IMR-90 (cell line): ENCODE measurements at regions not wholly inside any gene's neighbourhood (a gene's known extent, or its start where the extent isn't known, plus 50 kb on each side); places are given as distances from the start of the nearest gene placed in this dataset.

Experiments used
- ATAC-seq: fragments of 200-7000 bp; cut with Tn5 transposase; 2 replicates; pipeline ENCODE4 v1.9.1; 2020; ENCODE audit warnings: low read depth, mild to moderate bottlenecking, moderate library complexity
- BruUV-seq: library from RNA; stranded (reverse); fragments of 400-500 nt; replicated peaks from 2 replicates; lab custom pipeline; 2021; lab: Mats Ljungman, UMichigan
- CTCF ChIA-PET: fragments of 300-600 bp; formaldehyde crosslinking; extraction: SDS; loops from one replicate; lab custom pipeline; 2021; ENCODE audit warnings: antibody characterized with exemption; lab: Yijun Ruan, JAX
- POLR2A ChIA-PET: fragments of 300-600 bp; sonication (Branson Sonifier 250); formaldehyde crosslinking; loops from one replicate; lab custom pipeline; 2022; ENCODE audit warnings: antibody characterized with exemption; ENCODE audit not compliant: unreplicated experiment; lab: Charles Lee
- DNase-seq: peaks from one replicate; pipeline ENCODE4 v3.0.0; 2013
- H2AFZ ChIP-seq: replicated peaks from 2 replicates; pipeline ENCODE3; 2013; ENCODE audit warnings: low read length, mild to moderate bottlenecking; ENCODE audit not compliant: poor library complexity
- H2AK5ac ChIP-seq: 2 replicates; pipeline ENCODE4 v1.6.1; 2013; ENCODE audit warnings: low read depth, low read length, inconsistent platforms
- H2AK9ac ChIP-seq: replicated peaks from 2 replicates; pipeline ENCODE3; 2013; ENCODE audit warnings: mild to moderate bottlenecking, low read depth, low read length, moderate library complexity; ENCODE audit not compliant: poor library complexity
- H2BK120ac ChIP-seq: 2 replicates; pipeline ENCODE4 v1.6.1; 2013; ENCODE audit warnings: low read depth, low read length, inconsistent platforms
- H2BK15ac ChIP-seq: 3 replicates; pipeline ENCODE4 v1.6.1; 2013; ENCODE audit warnings: low read depth, low read length, inconsistent platforms
- H2BK20ac ChIP-seq: 2 replicates; pipeline ENCODE4 v1.6.1; 2013; ENCODE audit warnings: low read depth, mild to moderate bottlenecking, inconsistent platforms, low read length, moderate library complexity
- H2BK5ac ChIP-seq: 2 replicates; pipeline ENCODE4 v1.6.1; 2013; ENCODE audit warnings: mild to moderate bottlenecking, low read depth, low read length, inconsistent platforms; ENCODE audit not compliant: poor library complexity, severe bottlenecking
- H3K14ac ChIP-seq: replicated peaks from 2 replicates; pipeline ENCODE4 v1.6.1; 2013; ENCODE audit warnings: low read depth, low read length, inconsistent platforms
- H3K18ac ChIP-seq: 2 replicates; pipeline ENCODE4 v1.6.1; 2013; ENCODE audit warnings: low read depth, low read length, control low read depth
- H3K23ac ChIP-seq: 2 replicates; pipeline ENCODE4 v1.6.1; 2013; ENCODE audit warnings: low read depth, low read length, inconsistent platforms
- H3K27ac ChIP-seq: 2 replicates; pipeline ENCODE4 v1.5.1; 2013; ENCODE audit warnings: mild to moderate bottlenecking, control low read depth, low read length; ENCODE audit not compliant: insufficient read depth
- H3K27me3 ChIP-seq: 2 replicates; pipeline ENCODE4 v1.6.1; 2013; ENCODE audit warnings: low read length; ENCODE audit not compliant: control insufficient read depth, insufficient read depth
- H3K36me3 ChIP-seq: 2 replicates; pipeline ENCODE4 v1.6.1; 2013; ENCODE audit warnings: low read length, mixed read lengths; ENCODE audit not compliant: control insufficient read depth, insufficient read depth
- H3K4ac ChIP-seq: 2 replicates; pipeline ENCODE4 v1.6.1; 2013; ENCODE audit warnings: low read depth, low read length, inconsistent platforms
- H3K4me1 ChIP-seq: 2 replicates; pipeline ENCODE4 v1.6.1; 2013; ENCODE audit warnings: low read length, mixed read lengths; ENCODE audit not compliant: control insufficient read depth, insufficient read depth
- H3K4me2 ChIP-seq: 2 replicates; pipeline ENCODE4 v1.6.1; 2013; ENCODE audit warnings: low read depth, mild to moderate bottlenecking, control low read depth, low read length, moderate library complexity
- H3K4me3 ChIP-seq: 2 replicates; pipeline ENCODE4 v1.5.1; 2013; ENCODE audit warnings: low read depth, mild to moderate bottlenecking, control low read depth, low read length, moderate library complexity; ENCODE audit not compliant: insufficient read depth
- H3K56ac ChIP-seq: 2 replicates; pipeline ENCODE4 v1.6.1; 2013; ENCODE audit warnings: low read length, inconsistent platforms; ENCODE audit not compliant: insufficient read depth; ENCODE audit errors: extremely low read depth
- H3K79me1 ChIP-seq, 2 experiments: 2 replicates each; pipeline ENCODE4 v1.6.1; 2013; ENCODE audit warnings: low read length in 2 of 2, inconsistent platforms in 1 of 2, low read depth in 1 of 2
- H3K9ac ChIP-seq: 2 replicates; pipeline ENCODE4 v1.6.1; 2013; ENCODE audit warnings: low read depth, low read length, control low read depth
- H3K9me1 ChIP-seq: 2 replicates; pipeline ENCODE4 v1.6.1; 2013; ENCODE audit warnings: low read length, inconsistent platforms; ENCODE audit not compliant: insufficient read depth
- H3K9me3 ChIP-seq: 2 replicates; pipeline ENCODE4 v1.6.1; 2013; ENCODE audit warnings: low read length; ENCODE audit not compliant: control insufficient read depth, insufficient read depth
- H4K20me1 ChIP-seq: 2 replicates; pipeline ENCODE4 v1.6.1; 2013; ENCODE audit warnings: low read length, inconsistent platforms; ENCODE audit not compliant: insufficient read depth
- H4K5ac ChIP-seq: 2 replicates; pipeline ENCODE4 v1.6.1; 2013; ENCODE audit warnings: mild to moderate bottlenecking, low read depth, low read length, control low read depth
- H4K8ac ChIP-seq, 2 experiments: 2 replicates each; pipeline ENCODE4 v1.6.1; 2013; ENCODE audit warnings: low read depth in 2 of 2, low read length in 2 of 2, control low read depth in 1 of 2, inconsistent platforms in 1 of 2
- H4K91ac ChIP-seq: 2 replicates; pipeline ENCODE4 v1.6.1; 2013; ENCODE audit warnings: low read depth, low read length, inconsistent platforms; ENCODE audit not compliant: insufficient read depth
- BHLHE40 ChIP-seq: fragments of 150-350 bp; IDR thresholded peaks from 2 replicates; pipeline ENCODE4 v1.6.1; 2016; ENCODE audit warnings: mild to moderate bottlenecking, low read depth, low read length
- CEBPB ChIP-seq: IDR thresholded peaks from 2 replicates; pipeline ENCODE4 v1.6.1; 2012; ENCODE audit warnings: low read depth, low read length, improper control_type of control experiment
- CHD1 ChIP-seq: IDR thresholded peaks from 2 replicates; pipeline ENCODE4 v1.6.1; 2012; ENCODE audit warnings: low read depth, low read length, improper control_type of control experiment
- CTCF ChIP-seq: conservative IDR thresholded peaks from 2 replicates; pipeline ENCODE4 v1.5.1; 2012; ENCODE audit warnings: mild to moderate bottlenecking, low read depth, low read length, improper control_type of control experiment
- ELK1 ChIP-seq: fragments of 150-350 bp; IDR thresholded peaks from 2 replicates; pipeline ENCODE4 v1.6.1; 2016; ENCODE audit warnings: low read depth, mild to moderate bottlenecking, low read length, moderate library complexity, borderline replicate concordance
- FOS ChIP-seq: fragments of 150-350 bp; IDR thresholded peaks from 2 replicates; pipeline ENCODE4 v1.6.1; 2016; ENCODE audit warnings: low read depth, low read length
- MAFK ChIP-seq: IDR thresholded peaks from 2 replicates; pipeline ENCODE4 v1.6.1; 2012; ENCODE audit warnings: low read depth, low read length, improper control_type of control experiment
- MAZ ChIP-seq: IDR thresholded peaks from 2 replicates; pipeline ENCODE4 v1.6.1; 2012; ENCODE audit warnings: low read depth, mild to moderate bottlenecking, low read length, improper control_type of control experiment, moderate library complexity, borderline replicate concordance
- MXI1 ChIP-seq: IDR thresholded peaks from 2 replicates; pipeline ENCODE4 v1.6.1; 2012; ENCODE audit warnings: low read depth, mild to moderate bottlenecking, low read length, moderate library complexity, borderline replicate concordance
- NFE2L2 ChIP-seq: fragments of 150-350 bp; IDR thresholded peaks from 2 replicates; pipeline ENCODE4 v1.6.1; 2016; ENCODE audit warnings: low read depth, mild to moderate bottlenecking, low read length
- POLR2A ChIP-seq: IDR thresholded peaks from 2 replicates; pipeline ENCODE4 v1.6.1; 2012; ENCODE audit warnings: mild to moderate bottlenecking, low read depth, low read length
- RCOR1 ChIP-seq: IDR thresholded peaks from 2 replicates; pipeline ENCODE4 v1.6.1; 2012; ENCODE audit warnings: mild to moderate bottlenecking, low read length, improper control_type of control experiment; ENCODE audit not compliant: insufficient replicate concordance
- RFX5 ChIP-seq: IDR thresholded peaks from 2 replicates; pipeline ENCODE4 v1.8.0; 2012; ENCODE audit warnings: low read depth, mild to moderate bottlenecking, low read length, moderate library complexity
- SMC3 ChIP-seq: fragments of 150-350 bp; IDR thresholded peaks from 2 replicates; pipeline ENCODE4 v1.6.1; 2016; ENCODE audit warnings: low read depth, mild to moderate bottlenecking, antibody characterized with exemption, low read length, moderate library complexity
- WGBS, 2 experiments: methylation state at CpG; one replicate each; pipeline versions ENCODE4 v1.1.5 to v1.1.7; 2013; ENCODE audit warnings: missing lambda C conversion rate in 2 of 2; ENCODE audit not compliant: insufficient read length in 1 of 2; ENCODE audit errors: extremely low coverage in 2 of 2; 5-methylcytosine and 5-hydroxymethylcytosine counted together
- dilution Hi-C: fragments of 300-500 bp; cut with HindIII; formaldehyde crosslinking; loops from one replicate; pipeline ENCODE4 v1.14.3; 2018; ENCODE audit warnings: low sequenced_read_pairs; ENCODE audit not compliant: unreplicated experiment
- in situ Hi-C: fragments of 300-500 bp; cut with MboI; formaldehyde crosslinking; loops from 3 replicates; pipeline ENCODE4 v1.14.3; 2019; ENCODE audit warnings: low sequenced_read_pairs, inconsistent platforms, mixed read lengths
- intact Hi-C: fragments of 100-400 bp; cut with micrococcal nuclease; formaldehyde crosslinking; loops from 2 replicates; pipeline ENCODE4 v1.10.0; 2022
- TF ChIP-seq, protein P1 (sequence below): fragments of 150-350 bp; IDR thresholded peaks from 2 replicates; pipeline ENCODE4 v1.6.1; 2017; ENCODE audit warnings: mild to moderate bottlenecking, antibody characterized with exemption, low read length, low read depth

GRCh38 chr22:44369916-44370801 is 57.4 kb upstream of the SHISAL1 start:
- H3K18ac ChIP-seq: no peak overlapping the region
- no peaks in the 10 kb centered on the region for H3K79me1 ChIP-seq
- H2AFZ ChIP-seq: no peak overlapping the region
- no peak overlapping the region; the same call in 1 of the 2 replicates for H3K4ac ChIP-seq
- peak overlapping the region; percentile 12; the same call in 1 of the 2 replicates for H2AK5ac ChIP-seq
- H3K9ac ChIP-seq: no peak overlapping the region
- H2BK20ac ChIP-seq: no peak overlapping the region
- WGBS, 2 experiments: 45% methylated on average over 6 of the region's 18 CpGs; no CpG with 5 or more reads in 1 of the 2 experiments
- no peak for ATAC-seq
- no peak for DNase-seq
- H3K9me3 ChIP-seq: peaks cover 7% of the 10 kb centered on the region
- intact Hi-C loops (loop anchor here (10.0 kb wide), 1 partner anchor 115 kb away; no protein-coding TSS in a partner anchor), in situ Hi-C loops (no loop called here), dilution Hi-C loops (no loop called here)
- no peaks in the 10 kb centered on the region for H3K27me3 ChIP-seq
- no peak overlapping the region for H2BK15ac ChIP-seq
- H2BK120ac ChIP-seq: no peak overlapping the region
- H3K27ac ChIP-seq: no peak overlapping the region
- no peak overlapping the region for H4K8ac ChIP-seq
- H3K56ac ChIP-seq: no peak overlapping the region
- H3K4me1 ChIP-seq: peaks cover 11% of the 10 kb centered on the region
- ChIA-PET CTCF (no interaction called here), POLR2A (no interaction called here)
- peak overlapping the region; percentile 52 for H2AK9ac ChIP-seq
- H3K14ac ChIP-seq: no peak overlapping the region
- no peaks in the 10 kb centered on the region for H4K20me1 ChIP-seq
- H3K9me1 ChIP-seq: 0 out of 2 replicates have a peak, but pooled peaks cover 5% of the 10 kb centered on the region
- no peak overlapping the region for H3K4me3 ChIP-seq
- H3K23ac ChIP-seq: no peak overlapping the region
- no peak overlapping the region for H3K4me2 ChIP-seq
- no peak overlapping the region for H4K91ac ChIP-seq
- no peaks in the 10 kb centered on the region for H3K36me3 ChIP-seq
- H2BK5ac ChIP-seq: no peak overlapping the region
- H4K5ac ChIP-seq: no peak overlapping the region
- no TSS peak for BruUV-seq
- TF ChIP-seq ELK1 (no peak), BHLHE40 (no peak), CHD1 (no peak), FOS (no peak), MAZ (no peak), NFE2L2 (no peak), RCOR1 (no peak), CEBPB (no peak), SMC3 (no peak), CTCF (no peak), POLR2A (no peak), MXI1 (no peak), RFX5 (no peak), MAFK (no peak)
- TF ChIP-seq, protein P1, sequence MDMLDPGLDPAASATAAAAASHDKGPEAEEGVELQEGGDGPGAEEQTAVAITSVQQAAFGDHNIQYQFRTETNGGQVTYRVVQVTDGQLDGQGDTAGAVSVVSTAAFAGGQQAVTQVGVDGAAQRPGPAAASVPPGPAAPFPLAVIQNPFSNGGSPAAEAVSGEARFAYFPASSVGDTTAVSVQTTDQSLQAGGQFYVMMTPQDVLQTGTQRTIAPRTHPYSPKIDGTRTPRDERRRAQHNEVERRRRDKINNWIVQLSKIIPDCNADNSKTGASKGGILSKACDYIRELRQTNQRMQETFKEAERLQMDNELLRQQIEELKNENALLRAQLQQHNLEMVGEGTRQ: no peak
